Mesendoderm (in vitro differentiated cells): ENCODE measurements at regions not wholly inside any gene's neighbourhood (a gene's known extent, or its start where the extent isn't known, plus 50 kb on each side); places are given as distances from the start of the nearest gene placed in this dataset.
A peak's percentile ranks its signal among the peaks of the same experiment; 100 is the strongest.

Source experiments
- DNase-seq: peaks from one replicate; pipeline ENCODE4 v3.0.0; 2013
- H2AK5ac ChIP-seq: 2 replicates; pipeline ENCODE4 v1.6.1; 2013; ENCODE audit warnings: low read length, inconsistent platforms
- H2BK120ac ChIP-seq: 2 replicates; pipeline ENCODE4 v1.6.1; 2013; ENCODE audit warnings: low read depth, mild to moderate bottlenecking, low read length, moderate library complexity, mixed read lengths
- H2BK15ac ChIP-seq: replicated peaks from 2 replicates; pipeline ENCODE4 v1.6.1; 2013; ENCODE audit warnings: low read depth, mild to moderate bottlenecking, moderate library complexity
- H2BK5ac ChIP-seq: 2 replicates; pipeline ENCODE4 v1.6.1; 2013; ENCODE audit warnings: low read length, inconsistent platforms
- H3K18ac ChIP-seq: 2 replicates; pipeline ENCODE4 v1.6.1; 2013; ENCODE audit warnings: mild to moderate bottlenecking, low read length, mixed read lengths
- H3K23ac ChIP-seq: one replicate; pipeline ENCODE4 v1.6.1; 2013; ENCODE audit warnings: low read length
- H3K27ac ChIP-seq: 2 replicates; pipeline ENCODE4 v1.5.1; 2013; ENCODE audit warnings: low read depth, mild to moderate bottlenecking, inconsistent platforms, low read length, moderate library complexity
- H3K27me3 ChIP-seq: 2 replicates; pipeline ENCODE4 v1.6.1; 2013; ENCODE audit warnings: low read length, control low read depth, mild to moderate bottlenecking, inconsistent platforms; ENCODE audit not compliant: insufficient read depth, poor library complexity
- H3K36me3 ChIP-seq: 2 replicates; pipeline ENCODE4 v1.6.1; 2013; ENCODE audit warnings: low read length, inconsistent platforms; ENCODE audit not compliant: control insufficient read depth, insufficient read depth
- H3K4ac ChIP-seq: one replicate; pipeline ENCODE4 v1.6.1; 2013; ENCODE audit warnings: low read depth, mild to moderate bottlenecking, low read length, moderate library complexity
- H3K4me1 ChIP-seq: 2 replicates; pipeline ENCODE4 v1.6.1; 2013; ENCODE audit warnings: low read depth, low read length, inconsistent platforms; ENCODE audit not compliant: control insufficient read depth
- H3K4me2 ChIP-seq: 2 replicates; pipeline ENCODE4 v1.6.1; 2013; ENCODE audit warnings: low read length
- H3K4me3 ChIP-seq: 2 replicates; pipeline ENCODE4 v1.5.1; 2013; ENCODE audit warnings: mild to moderate bottlenecking, low read length
- H3K56ac ChIP-seq: one replicate; pipeline ENCODE4 v1.6.1; 2013; ENCODE audit warnings: low read length
- H3K79me1 ChIP-seq: 2 replicates; pipeline ENCODE4 v1.6.1; 2013; ENCODE audit warnings: low read length, inconsistent platforms
- H3K79me2 ChIP-seq: 2 replicates; pipeline ENCODE4 v1.6.1; 2013; ENCODE audit warnings: mild to moderate bottlenecking, low read length; ENCODE audit not compliant: control insufficient read depth, insufficient read depth
- H3K9ac ChIP-seq: 2 replicates; pipeline ENCODE4 v1.6.1; 2013; ENCODE audit warnings: low read length, inconsistent platforms
- H4K5ac ChIP-seq: one replicate; pipeline ENCODE4 v1.6.1; 2013; ENCODE audit warnings: low read length
- H4K8ac ChIP-seq: one replicate; pipeline ENCODE4 v1.6.1; 2013; ENCODE audit warnings: low read depth, mild to moderate bottlenecking, control low read depth, low read length, moderate library complexity
- WGBS: extraction: QIAGEN DNeasy Blood & Tissue Kit; methylation state at CpG from one replicate; pipeline ENCODE4 v1.1.7; 2013; ENCODE audit warnings: low lambda C conversion rate, missing lambda C conversion rate; ENCODE audit not compliant: insufficient coverage; ENCODE audit errors: extremely low coverage; 5-methylcytosine and 5-hydroxymethylcytosine counted together

DNA sequence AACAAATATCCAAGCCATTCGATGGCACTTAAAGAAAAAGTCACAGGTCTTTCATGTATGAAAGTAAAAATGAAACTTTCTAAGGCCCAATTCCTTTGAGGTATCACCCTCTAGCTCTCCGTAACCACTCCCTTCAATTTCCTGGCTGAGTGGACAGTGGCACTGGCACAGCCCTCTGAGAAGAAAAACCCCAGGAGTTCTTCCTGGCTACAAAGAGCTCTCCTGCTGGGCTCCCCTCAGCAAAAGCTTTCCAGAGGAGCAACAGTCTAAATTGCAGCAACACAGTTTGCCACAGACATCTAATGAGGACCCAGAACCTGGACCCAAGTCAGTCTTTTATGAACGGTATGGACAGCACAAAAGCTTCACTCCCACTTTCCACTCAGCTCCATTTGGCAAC lies 71.8 kb downstream of the FUNDC1 start:
- H3K4me3 ChIP-seq: no peak overlapping the region
- no peaks in the 10 kb centered on the region for H3K79me2 ChIP-seq
- no peak overlapping the region for H4K5ac ChIP-seq
- no peak overlapping the region for H3K27ac ChIP-seq
- no peak overlapping the region for H3K23ac ChIP-seq
- no peaks in the 10 kb centered on the region for H3K4me1 ChIP-seq
- H3K4ac ChIP-seq: no peak overlapping the region
- H3K18ac ChIP-seq: no peak overlapping the region
- no peaks in the 10 kb centered on the region for H3K79me1 ChIP-seq
- H2BK15ac ChIP-seq: no peak overlapping the region
- H2BK120ac ChIP-seq: no peak overlapping the region
- H2AK5ac ChIP-seq: no peak overlapping the region
- H3K4me2 ChIP-seq: no peak overlapping the region
- no peak overlapping the region for H4K8ac ChIP-seq
- no CpG with 5 or more reads among the region's 3 CpGs for WGBS
- H3K9ac ChIP-seq: no peak overlapping the region
- no peaks in the 10 kb centered on the region for H3K36me3 ChIP-seq
- DNase-seq: no peak
- no peak overlapping the region for H2BK5ac ChIP-seq
- H3K27me3 ChIP-seq: no peaks in the 10 kb centered on the region
- no peak overlapping the region for H3K56ac ChIP-seq

DNA sequence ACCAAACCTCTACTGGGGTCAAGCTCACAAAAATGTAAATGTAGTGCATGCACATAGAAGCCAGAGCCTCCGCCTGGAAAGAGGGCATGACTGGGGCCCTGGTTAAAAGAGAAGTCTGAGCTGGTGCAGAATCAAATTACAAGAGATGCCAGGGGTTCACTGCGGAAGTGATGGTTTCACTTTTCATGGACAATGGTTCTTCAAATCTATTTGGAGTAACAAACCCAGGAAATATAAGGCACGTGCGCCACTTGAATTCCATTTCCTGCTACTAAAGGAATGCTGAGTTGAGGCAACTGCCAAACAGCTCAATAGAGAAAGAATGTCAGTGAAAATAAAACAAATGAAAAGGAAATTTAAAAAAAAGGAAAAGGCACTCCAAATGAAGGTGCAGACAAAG lies 79.8 kb downstream of the FUNDC1 start:
- Histone ChIP-seq H3K36me3 (no peaks in the 10 kb centered on the region), H3K27me3 (no peaks in the 10 kb centered on the region), H3K4me2 (no peak overlapping the region), H2BK120ac (no peak overlapping the region), H3K9ac (no peak overlapping the region), H3K56ac (no peak overlapping the region), H2BK5ac (no peak overlapping the region), H3K4me1 (no peaks in the 10 kb centered on the region), H3K4ac (no peak overlapping the region), H3K18ac (no peak overlapping the region), H2AK5ac (no peak overlapping the region), H3K27ac (no peak overlapping the region), H3K23ac (no peak overlapping the region), H4K8ac (no peak overlapping the region), H3K79me2 (no peaks in the 10 kb centered on the region), H4K5ac (no peak overlapping the region), H3K4me3 (no peak overlapping the region), H3K79me1 (no peaks in the 10 kb centered on the region), H2BK15ac (no peak overlapping the region)
- no peak for DNase-seq
- no CpG with 5 or more reads among the region's 4 CpGs for WGBS

DNA sequence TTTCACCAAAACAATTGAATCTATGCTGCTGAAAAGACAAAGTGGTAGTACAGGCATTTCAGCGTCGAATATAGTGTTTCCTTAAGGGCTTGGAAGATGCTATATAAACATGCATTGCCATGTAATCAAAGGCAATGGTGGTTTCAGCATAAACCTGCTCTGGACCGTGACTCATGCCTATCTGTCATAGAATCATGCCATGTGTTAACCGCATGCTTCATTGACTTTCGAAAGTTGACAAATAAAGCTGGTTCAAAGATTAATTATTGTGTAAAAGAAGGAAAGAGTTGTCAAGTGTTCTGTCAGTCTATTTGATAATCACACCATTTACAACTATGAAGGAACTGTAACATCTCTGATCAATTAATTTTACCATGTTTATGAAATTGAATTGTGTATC lies 83.2 kb downstream of the FUNDC1 start:
- DNase-seq: no peak
- no peak overlapping the region for H3K18ac ChIP-seq
- no peak overlapping the region for H3K23ac ChIP-seq
- no CpG with 5 or more reads among the region's 5 CpGs for WGBS
- no peaks in the 10 kb centered on the region for H3K4me1 ChIP-seq
- no peak overlapping the region for H2AK5ac ChIP-seq
- H3K27me3 ChIP-seq: no peaks in the 10 kb centered on the region
- H4K5ac ChIP-seq: no peak overlapping the region
- no peak overlapping the region for H3K4me2 ChIP-seq
- H3K79me2 ChIP-seq: no peaks in the 10 kb centered on the region
- no peak overlapping the region for H2BK15ac ChIP-seq
- no peaks in the 10 kb centered on the region for H3K36me3 ChIP-seq
- no peak overlapping the region for H2BK5ac ChIP-seq
- no peak overlapping the region for H3K4ac ChIP-seq
- no peak overlapping the region for H3K4me3 ChIP-seq
- H3K56ac ChIP-seq: no peak overlapping the region
- H2BK120ac ChIP-seq: no peak overlapping the region
- H4K8ac ChIP-seq: no peak overlapping the region
- no peaks in the 10 kb centered on the region for H3K79me1 ChIP-seq
- H3K27ac ChIP-seq: no peak overlapping the region
- H3K9ac ChIP-seq: no peak overlapping the region

DNA sequence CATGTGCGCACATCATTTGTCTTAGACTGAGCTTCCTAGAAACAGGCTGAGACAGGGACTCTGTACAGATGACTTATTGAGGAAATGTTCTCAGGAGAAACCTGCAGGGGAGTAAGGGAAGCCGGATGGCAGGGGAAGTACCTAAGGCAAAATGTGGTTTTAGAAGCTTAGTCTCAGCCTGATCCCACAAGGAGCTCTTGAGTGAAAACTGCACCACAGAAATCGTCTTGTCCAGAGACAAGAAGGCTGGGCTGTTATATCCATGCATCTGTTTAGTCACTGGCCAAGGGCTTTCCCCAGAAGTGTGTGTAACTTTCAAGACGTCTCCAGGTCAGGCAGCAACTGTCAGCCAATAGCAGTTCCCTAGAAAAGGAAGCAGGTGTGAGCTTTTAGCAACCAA lies 86.0 kb downstream of the FUNDC1 start:
- H3K23ac ChIP-seq: no peak overlapping the region
- no CpG with 5 or more reads among the region's 4 CpGs for WGBS
- no peak overlapping the region for H3K27ac ChIP-seq
- no peaks in the 10 kb centered on the region for H3K79me1 ChIP-seq
- no peaks in the 10 kb centered on the region for H3K36me3 ChIP-seq
- no peak overlapping the region for H2BK5ac ChIP-seq
- no peak for DNase-seq
- H4K5ac ChIP-seq: no peak overlapping the region
- no peak overlapping the region for H3K4me3 ChIP-seq
- H2BK120ac ChIP-seq: no peak overlapping the region
- H3K56ac ChIP-seq: no peak overlapping the region
- no peak overlapping the region for H4K8ac ChIP-seq
- H3K79me2 ChIP-seq: no peaks in the 10 kb centered on the region
- no peak overlapping the region for H3K4ac ChIP-seq
- H3K4me2 ChIP-seq: no peak overlapping the region
- no peak overlapping the region for H2AK5ac ChIP-seq
- H2BK15ac ChIP-seq: no peak overlapping the region
- H3K27me3 ChIP-seq: no peaks in the 10 kb centered on the region
- H3K9ac ChIP-seq: no peak overlapping the region
- no peak overlapping the region for H3K18ac ChIP-seq
- H3K4me1 ChIP-seq: no peaks in the 10 kb centered on the region

DNA sequence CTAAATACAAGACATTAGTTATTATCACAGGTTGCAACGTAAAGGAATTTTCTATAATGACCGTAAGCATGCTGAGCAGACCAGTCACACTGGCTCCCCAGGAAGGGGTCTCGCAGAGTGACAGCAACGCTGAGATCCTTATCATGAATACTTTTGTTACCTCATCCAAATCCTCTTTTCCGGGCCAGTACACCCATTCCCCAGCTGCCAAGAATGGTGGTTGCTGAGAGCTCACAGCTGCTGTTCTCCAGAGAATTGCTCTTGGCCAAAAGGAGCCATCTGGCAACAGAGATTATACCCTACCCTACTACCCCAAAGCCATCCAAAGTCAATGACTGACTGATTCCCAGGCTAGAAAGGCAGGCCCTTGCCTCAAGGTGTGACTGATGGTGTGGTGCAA lies 91.6 kb downstream of the FUNDC1 start:
- no peak overlapping the region for H3K18ac ChIP-seq
- no peak overlapping the region for H3K56ac ChIP-seq
- no peaks in the 10 kb centered on the region for H3K4me1 ChIP-seq
- H3K79me2 ChIP-seq: no peaks in the 10 kb centered on the region
- no peak overlapping the region for H3K4me3 ChIP-seq
- H2BK5ac ChIP-seq: no peak overlapping the region
- H3K36me3 ChIP-seq: no peaks in the 10 kb centered on the region
- H3K4me2 ChIP-seq: no peak overlapping the region
- no peak overlapping the region for H2BK120ac ChIP-seq
- no peak overlapping the region for H2BK15ac ChIP-seq
- no peak overlapping the region for H3K27ac ChIP-seq
- H3K4ac ChIP-seq: no peak overlapping the region
- peak; percentile 45 for DNase-seq
- H2AK5ac ChIP-seq: no peak overlapping the region
- H3K79me1 ChIP-seq: no peaks in the 10 kb centered on the region
- H3K23ac ChIP-seq: no peak overlapping the region
- H3K9ac ChIP-seq: no peak overlapping the region
- H4K8ac ChIP-seq: no peak overlapping the region
- no CpG with 5 or more reads among the region's 5 CpGs for WGBS
- H3K27me3 ChIP-seq: no peaks in the 10 kb centered on the region
- no peak overlapping the region for H4K5ac ChIP-seq

DNA sequence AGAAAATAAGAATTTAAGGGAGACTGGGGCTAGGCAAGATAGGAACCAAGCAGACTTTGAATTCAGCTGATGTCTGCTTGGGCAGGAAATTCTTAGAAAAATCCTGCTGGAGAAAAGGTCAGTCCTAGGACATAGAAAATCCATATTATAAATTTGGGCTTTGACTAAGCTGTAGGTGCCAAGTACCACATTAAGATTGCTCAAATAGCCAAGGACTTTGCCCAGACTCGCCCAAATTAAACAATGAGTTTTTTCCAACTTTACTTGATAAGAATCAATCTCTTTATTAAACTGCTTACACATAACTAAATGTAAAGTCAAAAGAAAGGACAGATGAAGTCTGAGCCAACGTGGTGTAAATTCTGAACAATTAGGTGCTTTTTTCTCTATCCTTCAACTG lies 95.4 kb downstream of the FUNDC1 start:
- H2BK15ac ChIP-seq: no peak overlapping the region

More for the DNA sequence above, 95.4 kb downstream of the FUNDC1 start:
- no peaks in the 10 kb centered on the region for H3K79me2 ChIP-seq
- H3K79me1 ChIP-seq: no peaks in the 10 kb centered on the region
- no peak overlapping the region for H4K5ac ChIP-seq
- no peak overlapping the region for H3K23ac ChIP-seq
- WGBS: no CpG with 5 or more reads among the region's 2 CpGs
- no peak overlapping the region for H3K18ac ChIP-seq
- no peak for DNase-seq
- no peak overlapping the region for H3K56ac ChIP-seq
- H3K9ac ChIP-seq: no peak overlapping the region
- no peak overlapping the region for H2BK5ac ChIP-seq
- H3K4me1 ChIP-seq: no peaks in the 10 kb centered on the region
- no peak overlapping the region for H2BK120ac ChIP-seq
- H3K27me3 ChIP-seq: no peaks in the 10 kb centered on the region
- H3K4ac ChIP-seq: no peak overlapping the region
- H3K4me2 ChIP-seq: no peak overlapping the region
- H4K8ac ChIP-seq: no peak overlapping the region
- no peaks in the 10 kb centered on the region for H3K36me3 ChIP-seq
- H2AK5ac ChIP-seq: no peak overlapping the region
- no peak overlapping the region for H3K4me3 ChIP-seq
- no peak overlapping the region for H3K27ac ChIP-seq
